Panc1 (cell line): ENCODE measurements at regions not wholly inside any gene's neighbourhood (a gene's known extent, or its start where the extent isn't known, plus 50 kb on each side); places are given as distances from the start of the nearest gene placed in this dataset.

Experiments used
- POLR2AphosphoS5 ChIP-seq: IDR thresholded peaks from 2 replicates; pipeline ENCODE4 v1.6.1; 2012; ENCODE audit warnings: mild to moderate bottlenecking, low read depth, low read length, moderate library complexity
- SIN3A ChIP-seq: IDR thresholded peaks from 2 replicates; pipeline ENCODE4 v1.6.1; 2012; ENCODE audit warnings: low read depth, mild to moderate bottlenecking, low read length, moderate library complexity, borderline replicate concordance; ENCODE audit not compliant: insufficient read depth
- TCF7L2 ChIP-seq: IDR thresholded peaks from 2 replicates; pipeline ENCODE4 v1.6.1; 2011; ENCODE audit warnings: mild to moderate bottlenecking, low read depth, low read length, inconsistent platforms
- TF ChIP-seq, protein P1 (sequence below): fragments of 450-650 bp; IDR thresholded peaks from 2 replicates; pipeline ENCODE4 v1.5.1; 2017; ENCODE audit warnings: mild to moderate bottlenecking
- TF ChIP-seq, protein P2 (sequence below), 2 experiments: IDR thresholded peaks; 2 replicates each; pipeline ENCODE4 v1.6.1; 2011 to 2012; ENCODE audit warnings: low read depth in 2 of 2, control low read depth in 1 of 2, low read length in 1 of 2, mild to moderate bottlenecking in 1 of 2, moderate library complexity in 1 of 2; ENCODE audit not compliant: insufficient read depth in 1 of 2

DNA sequence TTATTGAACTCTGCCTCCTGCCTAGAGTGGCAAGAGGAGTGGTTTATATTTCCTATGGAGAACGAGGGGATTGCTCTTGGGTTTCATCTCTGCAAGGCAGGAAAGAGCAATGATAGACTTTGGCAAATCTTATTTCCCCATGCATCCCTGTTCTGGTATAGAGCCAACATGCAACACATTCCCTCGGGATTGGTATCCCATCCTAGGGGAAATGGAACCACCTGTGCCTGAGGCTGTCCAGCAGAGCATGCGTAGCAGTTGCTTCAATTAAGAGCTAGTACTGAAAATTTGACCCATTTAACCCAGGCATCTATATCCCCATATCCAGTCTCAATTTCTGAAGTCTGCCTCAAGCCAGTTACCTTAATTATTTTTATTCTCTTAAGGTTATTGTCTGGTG lies 205.3 kb downstream of the KCNS3 start:
- TF ChIP-seq, protein P1, sequence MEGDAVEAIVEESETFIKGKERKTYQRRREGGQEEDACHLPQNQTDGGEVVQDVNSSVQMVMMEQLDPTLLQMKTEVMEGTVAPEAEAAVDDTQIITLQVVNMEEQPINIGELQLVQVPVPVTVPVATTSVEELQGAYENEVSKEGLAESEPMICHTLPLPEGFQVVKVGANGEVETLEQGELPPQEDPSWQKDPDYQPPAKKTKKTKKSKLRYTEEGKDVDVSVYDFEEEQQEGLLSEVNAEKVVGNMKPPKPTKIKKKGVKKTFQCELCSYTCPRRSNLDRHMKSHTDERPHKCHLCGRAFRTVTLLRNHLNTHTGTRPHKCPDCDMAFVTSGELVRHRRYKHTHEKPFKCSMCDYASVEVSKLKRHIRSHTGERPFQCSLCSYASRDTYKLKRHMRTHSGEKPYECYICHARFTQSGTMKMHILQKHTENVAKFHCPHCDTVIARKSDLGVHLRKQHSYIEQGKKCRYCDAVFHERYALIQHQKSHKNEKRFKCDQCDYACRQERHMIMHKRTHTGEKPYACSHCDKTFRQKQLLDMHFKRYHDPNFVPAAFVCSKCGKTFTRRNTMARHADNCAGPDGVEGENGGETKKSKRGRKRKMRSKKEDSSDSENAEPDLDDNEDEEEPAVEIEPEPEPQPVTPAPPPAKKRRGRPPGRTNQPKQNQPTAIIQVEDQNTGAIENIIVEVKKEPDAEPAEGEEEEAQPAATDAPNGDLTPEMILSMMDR = no peak
- TF ChIP-seq POLR2AphosphoS5 (no peak), SIN3A (no peak), TCF7L2 (no peak)
- TF ChIP-seq, protein P2, sequence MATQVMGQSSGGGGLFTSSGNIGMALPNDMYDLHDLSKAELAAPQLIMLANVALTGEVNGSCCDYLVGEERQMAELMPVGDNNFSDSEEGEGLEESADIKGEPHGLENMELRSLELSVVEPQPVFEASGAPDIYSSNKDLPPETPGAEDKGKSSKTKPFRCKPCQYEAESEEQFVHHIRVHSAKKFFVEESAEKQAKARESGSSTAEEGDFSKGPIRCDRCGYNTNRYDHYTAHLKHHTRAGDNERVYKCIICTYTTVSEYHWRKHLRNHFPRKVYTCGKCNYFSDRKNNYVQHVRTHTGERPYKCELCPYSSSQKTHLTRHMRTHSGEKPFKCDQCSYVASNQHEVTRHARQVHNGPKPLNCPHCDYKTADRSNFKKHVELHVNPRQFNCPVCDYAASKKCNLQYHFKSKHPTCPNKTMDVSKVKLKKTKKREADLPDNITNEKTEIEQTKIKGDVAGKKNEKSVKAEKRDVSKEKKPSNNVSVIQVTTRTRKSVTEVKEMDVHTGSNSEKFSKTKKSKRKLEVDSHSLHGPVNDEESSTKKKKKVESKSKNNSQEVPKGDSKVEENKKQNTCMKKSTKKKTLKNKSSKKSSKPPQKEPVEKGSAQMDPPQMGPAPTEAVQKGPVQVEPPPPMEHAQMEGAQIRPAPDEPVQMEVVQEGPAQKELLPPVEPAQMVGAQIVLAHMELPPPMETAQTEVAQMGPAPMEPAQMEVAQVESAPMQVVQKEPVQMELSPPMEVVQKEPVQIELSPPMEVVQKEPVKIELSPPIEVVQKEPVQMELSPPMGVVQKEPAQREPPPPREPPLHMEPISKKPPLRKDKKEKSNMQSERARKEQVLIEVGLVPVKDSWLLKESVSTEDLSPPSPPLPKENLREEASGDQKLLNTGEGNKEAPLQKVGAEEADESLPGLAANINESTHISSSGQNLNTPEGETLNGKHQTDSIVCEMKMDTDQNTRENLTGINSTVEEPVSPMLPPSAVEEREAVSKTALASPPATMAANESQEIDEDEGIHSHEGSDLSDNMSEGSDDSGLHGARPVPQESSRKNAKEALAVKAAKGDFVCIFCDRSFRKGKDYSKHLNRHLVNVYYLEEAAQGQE (IDR thresholded peaks at IDR 0.05; ENCODE audit: insufficient read depth in 1 of 2, low read depth in 2 of 2, low read length in 1 of 2) = no peak
